Coronary artery (tissue), 2 donors: ENCODE measurements at regions not wholly inside any gene's neighbourhood (a gene's known extent, or its start where the extent isn't known, plus 50 kb on each side); places are given as distances from the start of the nearest gene placed in this dataset.

Experiments used
- DNase-seq: peaks from one replicate; pipeline ENCODE4 v3.0.0-alpha.2; 2017; ENCODE audit warnings: low spot score
- H3K27ac ChIP-seq, 2 donors: fragments of 200-600 bp; sonication (generic); one replicate each; pipeline ENCODE4 v1.5.1; 2016 to 2019
- H3K4me3 ChIP-seq: fragments of 200-600 bp; sonication (generic); 2 replicates; pipeline ENCODE4 v1.5.1; 2016; ENCODE audit warnings: mild to moderate bottlenecking, moderate library complexity
- CTCF ChIP-seq: fragments of 200-600 bp; sonication (generic); IDR thresholded peaks from one replicate; pipeline ENCODE4 v1.5.1; 2019; ENCODE audit warnings: antibody characterized with exemption

DNA sequence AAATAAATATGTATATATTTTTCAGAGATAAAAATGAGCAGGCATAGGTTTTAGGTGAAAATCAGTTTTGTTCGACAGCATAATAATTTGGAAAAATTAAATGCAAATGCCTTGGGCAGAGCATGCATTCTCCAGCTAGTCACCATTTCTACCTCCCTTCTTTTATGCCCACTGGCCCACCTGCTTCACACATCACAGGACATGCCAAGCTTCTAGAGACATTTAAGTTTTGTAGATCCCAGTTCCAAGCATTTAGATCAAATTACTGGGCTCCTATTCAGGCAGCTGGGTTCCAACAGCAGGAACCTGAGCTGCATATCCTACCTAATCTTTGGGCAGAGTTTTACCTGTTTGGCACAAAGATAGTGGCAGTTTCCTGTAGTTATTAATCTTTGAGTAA is 67.6 kb upstream of the SLC38A4 start:
- no peak for DNase-seq
- TF ChIP-seq CTCF = no peak
- no peak overlapping the region for H3K4me3 ChIP-seq
- no peak overlapping the region for H3K27ac ChIP-seq

GRCh38 chr12:46895726-46896125 is 69.9 kb upstream of the SLC38A4 start:
- Histone ChIP-seq H3K27ac (no peak overlapping the region), H3K4me3 (no peak overlapping the region)
- no peak for TF ChIP-seq CTCF
- DNase-seq = no peak

DNA sequence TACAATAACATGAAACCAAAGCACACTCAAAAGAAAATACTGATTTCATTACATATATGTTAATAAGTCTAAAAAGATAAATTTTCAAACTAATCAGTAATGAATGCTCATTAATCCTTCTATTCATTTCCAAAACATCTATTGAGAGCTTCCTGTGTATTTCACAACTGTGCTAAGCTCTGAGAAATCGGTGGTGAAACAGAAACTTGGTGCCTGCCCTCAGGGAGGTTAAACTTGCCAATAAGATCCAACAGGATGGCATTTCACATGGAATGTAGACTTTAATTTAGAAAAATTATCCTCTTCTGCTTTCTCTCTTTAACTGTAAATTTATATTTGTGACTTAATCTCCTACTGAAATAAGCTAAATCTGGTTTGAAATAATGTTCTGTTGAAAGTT is 70.9 kb upstream of the SLC38A4 start:
- Histone ChIP-seq H3K27ac (no peak overlapping the region), H3K4me3 (no peak overlapping the region)
- no peak for TF ChIP-seq CTCF
- no peak for DNase-seq

- no peak for DNase-seq
- H3K27ac ChIP-seq = no peak overlapping the region
- H3K4me3 ChIP-seq = no peak overlapping the region
- no peak for TF ChIP-seq CTCF
These were observed 72.5 kb upstream of the SLC38A4 start for GRCh38 chr12:46898152-46898931.

- Histone ChIP-seq H3K27ac (no peak overlapping the region), H3K4me3 (no peak overlapping the region)
- no peak for TF ChIP-seq CTCF
- DNase-seq = no peak
These were observed 73.2 kb upstream of the SLC38A4 start for GRCh38 chr12:46898989-46899388.

GRCh38 chr12:46900734-46901463 is 75.1 kb upstream of the SLC38A4 start:
- Histone ChIP-seq H3K27ac (no peak overlapping the region), H3K4me3 (no peak overlapping the region)
- DNase-seq = no peak
- no peak for TF ChIP-seq CTCF
